DOHH2 (cell line): ENCODE measurements at regions not wholly inside any gene's neighbourhood (a gene's known extent, or its start where the extent isn't known, plus 50 kb on each side); places are given as distances from the start of the nearest gene placed in this dataset.

Source experiments
- CTCF ChIP-seq: fragments of 200-600 bp; sonication (generic); IDR thresholded peaks from one replicate; pipeline ENCODE4 v1.5.1; 2014; ENCODE audit warnings: antibody characterized with exemption, mild to moderate bottlenecking, low read depth, low read length; ENCODE audit not compliant: poor library complexity, severe bottlenecking
- EZH2phosphoT487 ChIP-seq: fragments of 200-600 bp; sonication (generic); IDR thresholded peaks from 2 replicates; pipeline ENCODE4 v1.6.1; 2017; ENCODE audit warnings: borderline replicate concordance, mild to moderate bottlenecking, antibody characterized with exemption, low read length, moderate library complexity, mixed read lengths

- TF ChIP-seq CTCF (no peak), EZH2phosphoT487 (no peak)
Measured at GRCh38 chr11:70739091-70739490, 340.8 kb downstream of the CTTN start.
